Muscle of leg (tissue), 3 donors: ENCODE measurements at regions not wholly inside any gene's neighbourhood (a gene's known extent, or its start where the extent isn't known, plus 50 kb on each side); places are given as distances from the start of the nearest gene placed in this dataset.
A peak's percentile ranks its signal among the peaks of the same experiment; 100 is the strongest.

ENCODE experiments used
- DNase-seq: peaks from one replicate; pipeline ENCODE4 v3.0.0; 2013
- H3K27ac ChIP-seq: one replicate; pipeline ENCODE4 v1.5.1; 2013; ENCODE audit warnings: mild to moderate bottlenecking, low read length, control low read depth
- H3K27me3 ChIP-seq: one replicate; pipeline ENCODE4 v1.6.1; 2013; ENCODE audit warnings: low read length; ENCODE audit not compliant: control insufficient read depth, insufficient read depth
- H3K36me3 ChIP-seq: one replicate; pipeline ENCODE4 v1.6.1; 2013; ENCODE audit warnings: low read length; ENCODE audit not compliant: control insufficient read depth, insufficient read depth
- H3K4me1 ChIP-seq: one replicate; pipeline ENCODE4 v1.6.1; 2013; ENCODE audit warnings: low read length; ENCODE audit not compliant: control insufficient read depth, insufficient read depth
- H3K4me3 ChIP-seq: one replicate; pipeline ENCODE4 v1.5.1; 2013; ENCODE audit warnings: low read length, control low read depth
- H3K9me3 ChIP-seq: replicated peaks from 2 replicates; pipeline ENCODE4 v1.6.1; 2013; ENCODE audit warnings: low read depth, low read length; ENCODE audit not compliant: control insufficient read depth
- WGBS: methylation state at CpG from one replicate; pipeline ENCODE4 v1.1.5; 2013; ENCODE audit warnings: missing lambda C conversion rate; ENCODE audit not compliant: insufficient coverage; 5-methylcytosine and 5-hydroxymethylcytosine counted together

GRCh38 chr10:107502229-107502985 is 337.9 kb upstream of the SORCS1 start:
- WGBS: no CpG with 5 or more reads among the region's 1 CpG
- no peak overlapping the region for H3K4me3 ChIP-seq
- peaks cover 7% of the 10 kb centered on the region for H3K9me3 ChIP-seq
- DNase-seq: no peak
- no peaks in the 10 kb centered on the region for H3K4me1 ChIP-seq
- H3K27ac ChIP-seq: no peak overlapping the region
- no peaks in the 10 kb centered on the region for H3K27me3 ChIP-seq
- H3K36me3 ChIP-seq: no peaks in the 10 kb centered on the region

- no peak overlapping the region for H3K4me3 ChIP-seq
- H3K9me3 ChIP-seq: peaks cover 3% of the 10 kb centered on the region
- DNase-seq: no peak
Measured at GRCh38 chr10:107498983-107499382, 334.5 kb upstream of the SORCS1 start.

GRCh38 chr10:107497024-107497423 is 332.5 kb upstream of the SORCS1 start:
- H3K4me1 ChIP-seq: no peaks in the 10 kb centered on the region
- no peaks in the 10 kb centered on the region for H3K27me3 ChIP-seq
- H3K4me3 ChIP-seq: no peak overlapping the region
- H3K27ac ChIP-seq: no peak overlapping the region
- no peak for DNase-seq
- no CpG with 5 or more reads among the region's 3 CpGs for WGBS
- no peaks in the 10 kb centered on the region for H3K9me3 ChIP-seq
- no peaks in the 10 kb centered on the region for H3K36me3 ChIP-seq

More at GRCh38 chr10:107498983-107499382, 334.5 kb upstream of the SORCS1 start:
- Histone ChIP-seq H3K4me1 (no peaks in the 10 kb centered on the region), H3K27me3 (no peaks in the 10 kb centered on the region), H3K27ac (no peak overlapping the region), H3K36me3 (no peaks in the 10 kb centered on the region)

GRCh38 chr10:107496594-107496993 is 332.1 kb upstream of the SORCS1 start:
- 42% methylated on average over 2 of the region's 2 CpGs for WGBS
- no peaks in the 10 kb centered on the region for H3K36me3 ChIP-seq
- no peaks in the 10 kb centered on the region for H3K9me3 ChIP-seq
- no peaks in the 10 kb centered on the region for H3K4me1 ChIP-seq
- H3K27ac ChIP-seq: no peak overlapping the region
- no peak for DNase-seq
- H3K27me3 ChIP-seq: no peaks in the 10 kb centered on the region
- H3K4me3 ChIP-seq: no peak overlapping the region

- no peaks in the 10 kb centered on the region for H3K36me3 ChIP-seq
- no peak overlapping the region for H3K27ac ChIP-seq
- H3K4me1 ChIP-seq: no peaks in the 10 kb centered on the region
- DNase-seq: no peak
- no CpG with 5 or more reads among the region's 1 CpG for WGBS
- H3K27me3 ChIP-seq: no peaks in the 10 kb centered on the region
- no peak overlapping the region for H3K4me3 ChIP-seq
- H3K9me3 ChIP-seq: no peaks in the 10 kb centered on the region
Measured at GRCh38 chr10:107492389-107492788, 327.9 kb upstream of the SORCS1 start.

GRCh38 chr10:107490389-107490788 is 325.9 kb upstream of the SORCS1 start:
- WGBS: no CpG with 5 or more reads among the region's 2 CpGs
- H3K36me3 ChIP-seq: no peaks in the 10 kb centered on the region
- no peak for DNase-seq
- H3K27ac ChIP-seq: no peak overlapping the region
- H3K4me3 ChIP-seq: no peak overlapping the region
- H3K27me3 ChIP-seq: no peaks in the 10 kb centered on the region
- H3K4me1 ChIP-seq: no peaks in the 10 kb centered on the region
- no peaks in the 10 kb centered on the region for H3K9me3 ChIP-seq

GRCh38 chr10:107487284-107487683 is 322.8 kb upstream of the SORCS1 start:
- Histone ChIP-seq H3K27me3 (no peaks in the 10 kb centered on the region), H3K27ac (no peak overlapping the region), H3K4me1 (no peaks in the 10 kb centered on the region), H3K9me3 (no peaks in the 10 kb centered on the region), H3K4me3 (no peak overlapping the region), H3K36me3 (no peaks in the 10 kb centered on the region)
- WGBS: no CpG with 5 or more reads among the region's 4 CpGs
- DNase-seq: no peak

GRCh38 chr10:107485019-107485418 is 320.5 kb upstream of the SORCS1 start:
- H3K27me3 ChIP-seq: no peaks in the 10 kb centered on the region
- no peaks in the 10 kb centered on the region for H3K36me3 ChIP-seq
- DNase-seq: no peak
- H3K27ac ChIP-seq: no peak overlapping the region
- no peak overlapping the region for H3K4me3 ChIP-seq
- H3K4me1 ChIP-seq: no peaks in the 10 kb centered on the region
- no peaks in the 10 kb centered on the region for H3K9me3 ChIP-seq
- no CpG with 5 or more reads among the region's 2 CpGs for WGBS

GRCh38 chr10:107481881-107482280 is 317.4 kb upstream of the SORCS1 start:
- WGBS: 71% methylated on average over 5 of the region's 7 CpGs
- Histone ChIP-seq H3K4me3 (no peak overlapping the region), H3K27ac (no peak overlapping the region), H3K36me3 (no peaks in the 10 kb centered on the region), H3K4me1 (no peaks in the 10 kb centered on the region), H3K9me3 (peaks cover 2% of the 10 kb centered on the region), H3K27me3 (no peaks in the 10 kb centered on the region)
- DNase-seq: no peak

- DNase-seq: no peak
- no peaks in the 10 kb centered on the region for H3K36me3 ChIP-seq
- H3K4me3 ChIP-seq: no peak overlapping the region
- no peaks in the 10 kb centered on the region for H3K27me3 ChIP-seq
- H3K9me3 ChIP-seq: peaks cover 2% of the 10 kb centered on the region
- no peaks in the 10 kb centered on the region for H3K4me1 ChIP-seq
- WGBS: no CpG with 5 or more reads among the region's 6 CpGs
- H3K27ac ChIP-seq: no peak overlapping the region
Measured at GRCh38 chr10:107481224-107481623, 316.7 kb upstream of the SORCS1 start.

GRCh38 chr10:107480781-107481180 is 316.3 kb upstream of the SORCS1 start:
- no peak overlapping the region for H3K27ac ChIP-seq
- no peaks in the 10 kb centered on the region for H3K4me1 ChIP-seq
- H3K27me3 ChIP-seq: no peaks in the 10 kb centered on the region
- DNase-seq: peak; percentile 51
- no peak overlapping the region for H3K4me3 ChIP-seq
- no peaks in the 10 kb centered on the region for H3K36me3 ChIP-seq
- H3K9me3 ChIP-seq: peaks cover 2% of the 10 kb centered on the region
